Mesenchymal stem cell (in vitro differentiated cells and primary cell): ENCODE measurements at regions not wholly inside any gene's neighbourhood (a gene's known extent, or its start where the extent isn't known, plus 50 kb on each side); places are given as distances from the start of the nearest gene placed in this dataset.
"Not testable (repeated sequence)": the region's sequence is repeated elsewhere in the genome, so short reads cannot be mapped to it uniquely, and the experiment has no call there.

Experiments used
- DNase-seq: peaks from one replicate; pipeline ENCODE4 v3.0.0-alpha.2; 2013
- H2AFZ ChIP-seq: one replicate; pipeline ENCODE4 v1.6.1; 2013; ENCODE audit warnings: low read depth, mild to moderate bottlenecking, control low read depth, inconsistent platforms, low read length, moderate library complexity
- H2AK5ac ChIP-seq: 2 replicates; pipeline ENCODE4 v1.6.1; 2013; ENCODE audit warnings: low read length, moderate library complexity, mild to moderate bottlenecking, inconsistent platforms; ENCODE audit not compliant: severe bottlenecking
- H2BK120ac ChIP-seq: one replicate; pipeline ENCODE4 v1.6.1; 2013; ENCODE audit warnings: low read depth, mild to moderate bottlenecking, inconsistent platforms, low read length, moderate library complexity
- H2BK12ac ChIP-seq, 2 experiments: one replicate each; pipeline ENCODE4 v1.6.1; 2013; ENCODE audit warnings: inconsistent platforms in 2 of 2, low read length in 2 of 2, mild to moderate bottlenecking in 2 of 2, moderate library complexity in 2 of 2, control low read depth in 1 of 2
- H2BK15ac ChIP-seq: one replicate; pipeline ENCODE4 v1.6.1; 2013; ENCODE audit warnings: mild to moderate bottlenecking, low read depth, inconsistent platforms; ENCODE audit not compliant: poor library complexity, severe bottlenecking
- H2BK5ac ChIP-seq: 2 replicates; pipeline ENCODE4 v1.6.1; 2013; ENCODE audit warnings: low read depth, mild to moderate bottlenecking, low read length, control low read depth, inconsistent platforms; ENCODE audit not compliant: poor library complexity, severe bottlenecking
- H3K14ac ChIP-seq, 2 experiments: one replicate each; pipeline ENCODE4 v1.6.1; 2013; ENCODE audit warnings: inconsistent platforms in 2 of 2, low read length in 2 of 2, control low read depth in 1 of 2, mild to moderate bottlenecking in 1 of 2, moderate library complexity in 1 of 2
- H3K18ac ChIP-seq, 2 experiments: one replicate each; pipeline ENCODE4 v1.6.1; 2013; ENCODE audit warnings: inconsistent platforms in 2 of 2, low read length in 2 of 2, control low read depth in 1 of 2, low read depth in 1 of 2, mild to moderate bottlenecking in 1 of 2
- H3K23ac ChIP-seq, 2 experiments: one replicate each; pipeline ENCODE4 v1.6.1; 2013; ENCODE audit warnings: inconsistent platforms in 2 of 2, low read length in 2 of 2, mild to moderate bottlenecking in 2 of 2, moderate library complexity in 2 of 2, control low read depth in 1 of 2
- H3K27ac ChIP-seq: 2 replicates; pipeline ENCODE4 v1.5.1; 2013; ENCODE audit warnings: mild to moderate bottlenecking, moderate library complexity, low read length, control low read depth, inconsistent platforms; ENCODE audit not compliant: poor library complexity, severe bottlenecking
- H3K27me3 ChIP-seq, 2 experiments: 2 replicates each; pipeline versions ENCODE4 v1.6.1 to v1.7.0; 2013; ENCODE audit warnings: low read length in 2 of 2, mild to moderate bottlenecking in 2 of 2, moderate library complexity in 2 of 2, control low read depth in 1 of 2, inconsistent platforms in 1 of 2; ENCODE audit not compliant: control insufficient read depth in 1 of 2, insufficient read depth in 1 of 2
- H3K36me3 ChIP-seq, 2 experiments: 2 replicates each; pipeline versions ENCODE4 v1.6.1 to v1.7.0; 2013; ENCODE audit warnings: low read length in 2 of 2, control low read depth in 1 of 2, inconsistent platforms in 1 of 2, low read depth in 1 of 2, mild to moderate bottlenecking in 1 of 2; ENCODE audit not compliant: insufficient read depth in 2 of 2, control insufficient read depth in 1 of 2
- H3K4ac ChIP-seq, 2 experiments: one replicate each; pipeline ENCODE4 v1.6.1; 2013; ENCODE audit warnings: inconsistent platforms in 2 of 2, low read length in 2 of 2, mild to moderate bottlenecking in 2 of 2, moderate library complexity in 2 of 2, control low read depth in 1 of 2, low read depth in 1 of 2
- H3K4me1 ChIP-seq: 2 replicates; pipeline ENCODE4 v1.6.1; 2013; ENCODE audit warnings: low read depth, low read length, control low read depth; ENCODE audit not compliant: control insufficient read depth, insufficient read depth
- H3K4me2 ChIP-seq: 2 replicates; pipeline ENCODE4 v1.6.1; 2013; ENCODE audit warnings: low read length, mild to moderate bottlenecking, inconsistent platforms; ENCODE audit not compliant: poor library complexity, severe bottlenecking
- H3K4me3 ChIP-seq, 2 experiments: 2 replicates each; pipeline versions ENCODE4 v1.5.1 to v1.7.0; 2013; ENCODE audit warnings: low read length in 2 of 2, mild to moderate bottlenecking in 2 of 2, control low read depth in 1 of 2, low read depth in 1 of 2; ENCODE audit not compliant: insufficient read depth in 1 of 2
- H3K79me1 ChIP-seq: replicated peaks from 2 replicates; pipeline ENCODE4 v1.6.1; 2013; ENCODE audit warnings: mild to moderate bottlenecking, control low read depth, low read length, inconsistent platforms; ENCODE audit not compliant: poor library complexity, severe bottlenecking
- H3K9ac ChIP-seq: 2 replicates; pipeline ENCODE4 v1.7.0; 2013; ENCODE audit warnings: mild to moderate bottlenecking, low read length, moderate library complexity
- H3K9me3 ChIP-seq: 2 replicates; pipeline ENCODE4 v1.7.0; 2013; ENCODE audit warnings: mild to moderate bottlenecking, low read length; ENCODE audit not compliant: control insufficient read depth
- H4K8ac ChIP-seq: one replicate; pipeline ENCODE4 v1.6.1; 2013; ENCODE audit warnings: inconsistent platforms, mild to moderate bottlenecking, low read length, moderate library complexity
- H4K91ac ChIP-seq: one replicate; pipeline ENCODE4 v1.6.1; 2013; ENCODE audit warnings: mild to moderate bottlenecking, low read length, inconsistent platforms
- WGBS: methylation state at CpG from one replicate; pipeline ENCODE4 v1.1.7; 2013; ENCODE audit warnings: mixed read lengths; 5-methylcytosine and 5-hydroxymethylcytosine counted together

DNA sequence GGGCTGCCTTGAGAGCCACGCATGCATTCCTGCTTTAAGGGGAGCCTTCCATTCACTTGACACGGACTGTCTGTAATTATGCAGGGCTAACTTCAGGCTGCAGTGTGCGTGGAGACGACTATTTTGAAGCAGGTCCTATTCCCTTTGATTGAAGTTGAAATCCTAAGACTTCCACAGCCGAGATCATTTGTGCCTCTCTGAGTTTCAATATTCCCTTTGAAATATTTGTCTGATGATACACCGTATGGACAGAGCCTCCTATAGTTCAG lies 585.2 kb downstream of the TTLL7 start:
- not testable (repeated sequence) for H3K4ac ChIP-seq, H3K4me2 ChIP-seq, H2BK5ac ChIP-seq, H2AK5ac ChIP-seq, H2BK12ac ChIP-seq, H3K36me3 ChIP-seq, H3K27ac ChIP-seq, H3K4me3 ChIP-seq, H3K27me3 ChIP-seq, H3K9me3 ChIP-seq, H4K8ac ChIP-seq, DNase-seq, H3K18ac ChIP-seq, H4K91ac ChIP-seq, H2BK120ac ChIP-seq, H3K4me1 ChIP-seq, H3K14ac ChIP-seq, H2AFZ ChIP-seq, H3K9ac ChIP-seq, H2BK15ac ChIP-seq, H3K23ac ChIP-seq, H3K79me1 ChIP-seq
- WGBS, result no CpG with 5 or more reads among the region's 6 CpGs

- WGBS, result 81% methylated on average over 2 of the region's 6 CpGs
- H3K9ac ChIP-seq, result not testable (repeated sequence)
Observed at GRCh38 chr1:83410746-83411413, 588.1 kb downstream of the TTLL7 start.

GRCh38 chr1:83406693-83407371 lies 592.1 kb downstream of the TTLL7 start:
- H3K4me1 ChIP-seq, H2BK15ac ChIP-seq, H3K14ac ChIP-seq, H2AK5ac ChIP-seq, H2BK120ac ChIP-seq, H3K79me1 ChIP-seq, H3K4me2 ChIP-seq, H3K27ac ChIP-seq, H3K27me3 ChIP-seq, H3K18ac ChIP-seq, H2BK5ac ChIP-seq, H4K8ac ChIP-seq, H3K36me3 ChIP-seq, H2AFZ ChIP-seq, H3K4ac ChIP-seq, H3K23ac ChIP-seq, H4K91ac ChIP-seq, H3K9me3 ChIP-seq, H2BK12ac ChIP-seq, DNase-seq, H3K4me3 ChIP-seq: not testable (repeated sequence)
- peak overlapping the region; percentile 54 for H3K9ac ChIP-seq
- WGBS, result 100% methylated on average over 2 of the region's 7 CpGs

More at GRCh38 chr1:83410746-83411413, 588.1 kb downstream of the TTLL7 start:
- H2BK120ac ChIP-seq, H3K4me1 ChIP-seq, H3K27ac ChIP-seq, H4K91ac ChIP-seq, H2AFZ ChIP-seq, H3K9me3 ChIP-seq, DNase-seq, H2BK5ac ChIP-seq, H3K4me3 ChIP-seq, H3K23ac ChIP-seq, H3K14ac ChIP-seq, H3K36me3 ChIP-seq, H3K79me1 ChIP-seq, H3K4me2 ChIP-seq, H2BK15ac ChIP-seq, H3K27me3 ChIP-seq, H2BK12ac ChIP-seq, H3K4ac ChIP-seq, H2AK5ac ChIP-seq, H4K8ac ChIP-seq, H3K18ac ChIP-seq: not testable (repeated sequence)

- H2AFZ ChIP-seq, H2BK15ac ChIP-seq, H2BK12ac ChIP-seq, H3K23ac ChIP-seq, H3K27ac ChIP-seq, H3K4me1 ChIP-seq, H4K8ac ChIP-seq, H3K79me1 ChIP-seq, H3K9me3 ChIP-seq, H4K91ac ChIP-seq, DNase-seq, H3K36me3 ChIP-seq, H2BK5ac ChIP-seq, H3K18ac ChIP-seq, H3K4ac ChIP-seq, H3K27me3 ChIP-seq, H3K4me3 ChIP-seq, H2BK120ac ChIP-seq, H3K4me2 ChIP-seq, H3K14ac ChIP-seq, H2AK5ac ChIP-seq, H3K9ac ChIP-seq: not testable (repeated sequence)
- WGBS, result no CpG with 5 or more reads among the region's 1 CpG
Observed at GRCh38 chr1:83405789-83406188, 593.1 kb downstream of the TTLL7 start.
